Cardiac muscle cell (in vitro differentiated cells and primary cell): ENCODE measurements at regions not wholly inside any gene's neighbourhood (a gene's known extent, or its start where the extent isn't known, plus 50 kb on each side); places are given as distances from the start of the nearest gene placed in this dataset.

ENCODE experiments used
- DNase-seq, 2 donors: peaks; one replicate each; pipeline versions ENCODE4 v3.0.0 to v3.0.0-alpha.2; 2010 to 2017; ENCODE audit warnings: low read depth in 1 of 2, low spot score in 1 of 2
- H3K27ac ChIP-seq: fragments of 200-600 bp; sonication (generic); 2 replicates; pipeline ENCODE4 v1.5.1; 2016
- H3K27me3 ChIP-seq: fragments of 200-600 bp; sonication (generic); 2 replicates; pipeline ENCODE4 v1.6.0; 2016; ENCODE audit warnings: control low read depth
- H3K36me3 ChIP-seq: fragments of 200-600 bp; sonication (generic); 2 replicates; pipeline ENCODE4 v1.5.1; 2016; ENCODE audit warnings: control low read depth
- H3K4me1 ChIP-seq: fragments of 200-600 bp; sonication (generic); 2 replicates; pipeline ENCODE4 v1.8.1; 2017; ENCODE audit warnings: low read depth, mild to moderate bottlenecking, mixed run types
- H3K4me3 ChIP-seq: fragments of 200-600 bp; sonication (generic); 2 replicates; pipeline ENCODE4 v1.5.1; 2016; ENCODE audit warnings: mild to moderate bottlenecking
- H3K9me3 ChIP-seq: fragments of 200-600 bp; sonication (generic); 2 replicates; pipeline ENCODE4 v1.5.1; 2017; ENCODE audit warnings: low read depth, mild to moderate bottlenecking, control low read depth
- CTCF ChIP-seq: IDR thresholded peaks from 2 replicates; pipeline ENCODE4 v1.5.1; 2012; ENCODE audit warnings: low read depth, mild to moderate bottlenecking, low read length

GRCh38 chr16:76210157-76210556 is 67.0 kb upstream of the CNTNAP4 start:
- Histone ChIP-seq H3K4me1 (no peaks in the 10 kb centered on the region), H3K27ac (no peak overlapping the region), H3K36me3 (no peaks in the 10 kb centered on the region), H3K27me3 (no peaks in the 10 kb centered on the region), H3K4me3 (no peak overlapping the region), H3K9me3 (no peaks in the 10 kb centered on the region)
- no peak for TF ChIP-seq CTCF
- no peak for DNase-seq

- Histone ChIP-seq H3K4me3 (no peak overlapping the region), H3K36me3 (no peaks in the 10 kb centered on the region), H3K9me3 (no peaks in the 10 kb centered on the region), H3K4me1 (no peaks in the 10 kb centered on the region), H3K27ac (no peak overlapping the region), H3K27me3 (no peaks in the 10 kb centered on the region)
- DNase-seq, result no peak
- TF ChIP-seq CTCF, result no peak
Observed at GRCh38 chr16:76213860-76214259, 63.3 kb upstream of the CNTNAP4 start.

- Histone ChIP-seq H3K36me3 (no peaks in the 10 kb centered on the region), H3K27me3 (no peaks in the 10 kb centered on the region), H3K27ac (no peak overlapping the region), H3K4me3 (no peak overlapping the region), H3K4me1 (no peaks in the 10 kb centered on the region), H3K9me3 (no peaks in the 10 kb centered on the region)
- no peak for TF ChIP-seq CTCF
- no peak for DNase-seq
Observed at GRCh38 chr16:76214856-76215255, 62.3 kb upstream of the CNTNAP4 start.

- no peak for TF ChIP-seq CTCF
- Histone ChIP-seq H3K4me1 (peaks cover 21% of the 10 kb centered on the region), H3K9me3 (no peaks in the 10 kb centered on the region), H3K27me3 (no peaks in the 10 kb centered on the region), H3K36me3 (no peaks in the 10 kb centered on the region), H3K27ac (no peak overlapping the region), H3K4me3 (no peak overlapping the region)
- DNase-seq, result no peak
Observed at GRCh38 chr16:76222087-76222486, 55.1 kb upstream of the CNTNAP4 start.

DNA sequence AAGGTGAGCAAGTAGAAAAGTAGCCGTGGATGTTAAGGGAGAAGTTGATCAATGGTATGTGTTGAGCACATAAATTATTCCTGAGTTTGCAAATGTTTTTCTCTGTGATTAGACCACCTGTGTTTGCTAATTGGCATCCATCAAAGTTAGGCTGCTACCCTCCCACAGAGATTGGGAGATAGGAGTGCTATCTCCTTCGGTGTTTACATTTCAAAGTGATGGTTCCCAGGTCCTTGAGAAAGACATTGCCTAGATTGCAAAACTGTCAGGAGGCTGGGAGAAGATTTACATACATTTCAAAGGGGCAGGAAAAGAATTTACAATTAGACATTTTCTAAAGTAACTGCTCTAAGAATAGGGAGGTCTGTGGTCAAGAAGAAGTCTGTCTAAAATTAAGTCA is 54.3 kb upstream of the CNTNAP4 start:
- H3K4me1 ChIP-seq, result peaks cover 21% of the 10 kb centered on the region
- H3K27ac ChIP-seq, result no peak overlapping the region
- no peaks in the 10 kb centered on the region for H3K27me3 ChIP-seq
- DNase-seq, result no peak
- no peaks in the 10 kb centered on the region for H3K9me3 ChIP-seq
- H3K36me3 ChIP-seq, result no peaks in the 10 kb centered on the region
- no peak for TF ChIP-seq CTCF
- H3K4me3 ChIP-seq, result no peak overlapping the region

- no peak for DNase-seq
- Histone ChIP-seq H3K36me3 (no peaks in the 10 kb centered on the region), H3K9me3 (no peaks in the 10 kb centered on the region), H3K4me1 (peaks cover 21% of the 10 kb centered on the region), H3K4me3 (no peak overlapping the region), H3K27me3 (no peaks in the 10 kb centered on the region), H3K27ac (no peak overlapping the region)
- TF ChIP-seq CTCF, result no peak
Observed at GRCh38 chr16:76226011-76226410, 51.2 kb upstream of the CNTNAP4 start.
